GM12874 (cell line): ENCODE measurements at regions not wholly inside any gene's neighbourhood (a gene's known extent, or its start where the extent isn't known, plus 50 kb on each side); places are given as distances from the start of the nearest gene placed in this dataset.

Experiments
- CTCF ChIP-seq: IDR thresholded peaks from 2 replicates; pipeline ENCODE4 v1.5.1; 2011; ENCODE audit warnings: low read depth, mild to moderate bottlenecking, control low read depth, low read length, moderate library complexity; ENCODE audit not compliant: insufficient read depth

- no peak for TF ChIP-seq CTCF
These were observed 154.6 kb downstream of the COPS8 start for GRCh38 chr2:237240252-237240651.

DNA sequence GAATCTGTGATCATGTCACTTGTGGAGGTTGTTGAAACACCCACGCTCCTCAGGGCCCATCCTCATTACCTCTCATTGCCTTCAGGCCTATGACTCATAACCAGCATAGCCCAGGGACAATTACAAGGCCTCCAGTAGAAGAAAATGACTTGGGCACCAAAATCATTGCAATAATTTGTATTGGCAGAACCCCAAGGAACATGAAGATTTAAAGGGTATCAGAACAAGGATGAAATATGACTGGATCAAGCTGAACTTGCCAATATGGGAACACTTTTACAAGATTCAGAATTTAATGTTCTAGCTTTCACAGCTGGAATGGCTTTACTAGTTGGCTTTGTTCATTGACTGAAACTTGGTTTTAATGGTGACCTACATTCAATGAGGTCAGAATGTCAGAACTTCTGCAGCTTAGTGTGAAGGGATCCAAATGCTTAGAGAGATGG is 156.4 kb downstream of the COPS8 start:
- no peak for TF ChIP-seq CTCF

DNA sequence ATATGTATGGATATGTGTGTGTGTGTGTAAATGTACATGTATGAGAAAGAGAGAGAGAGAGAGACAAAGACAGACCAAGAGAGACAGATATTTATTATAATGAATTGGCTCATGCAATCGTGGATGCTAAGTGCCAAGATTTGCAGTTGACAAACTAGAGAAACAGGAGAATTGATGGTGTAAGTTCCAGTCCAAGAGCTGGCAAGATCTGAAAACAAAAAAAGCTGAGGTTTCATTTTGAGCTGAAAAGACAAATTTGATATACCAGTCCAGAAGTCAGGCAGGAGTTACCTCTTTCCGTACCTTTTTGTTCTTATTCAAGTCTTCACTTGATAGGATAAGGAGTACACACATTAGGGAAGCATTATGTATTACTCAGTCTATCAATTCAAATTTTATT is 157.8 kb downstream of the COPS8 start:
- TF ChIP-seq CTCF, result no peak

DNA sequence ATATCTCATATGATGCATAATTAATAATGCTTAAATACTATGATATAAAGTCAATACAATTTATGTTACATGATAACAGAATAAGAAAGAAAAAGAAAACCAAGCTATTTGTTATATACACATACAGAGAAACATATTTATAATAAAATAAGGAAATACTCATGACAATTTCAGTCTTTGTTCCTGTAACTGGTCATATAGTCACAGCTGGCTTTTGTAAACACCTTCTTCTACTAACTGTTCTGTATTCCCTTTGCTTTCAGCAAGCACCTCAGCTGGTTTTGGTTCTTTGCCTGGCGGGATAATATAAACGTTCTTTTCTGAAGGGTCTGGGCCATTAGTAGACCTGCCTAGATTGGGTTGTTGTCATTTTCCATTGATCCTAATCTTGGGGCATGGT is 158.5 kb downstream of the COPS8 start:
- TF ChIP-seq CTCF, result no peak

GRCh38 chr2:237244976-237245646 is 159.4 kb downstream of the COPS8 start:
- no peak for TF ChIP-seq CTCF

DNA sequence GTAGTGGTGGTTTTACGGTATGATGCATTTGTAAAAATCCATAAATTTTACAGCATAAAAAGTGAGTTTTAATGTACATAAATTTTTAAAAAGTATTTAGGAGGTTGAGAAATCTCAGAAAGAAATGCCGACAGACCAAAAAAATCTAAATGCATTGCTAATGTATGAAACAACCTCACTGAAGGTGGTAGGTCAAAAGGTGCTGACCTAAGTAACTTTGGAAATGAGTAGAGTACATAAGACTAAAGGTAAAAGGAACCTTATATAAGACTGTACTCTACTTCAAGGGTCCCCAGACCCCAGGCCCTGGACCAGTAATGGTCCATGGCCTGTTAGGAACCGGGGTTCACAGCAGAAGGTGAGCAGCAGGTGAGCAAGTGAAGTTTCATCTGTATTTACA is 163.4 kb downstream of the COL6A3 start:
- no peak for TF ChIP-seq CTCF

GRCh38 chr2:237251986-237252385 is 162.0 kb downstream of the COL6A3 start:
- no peak for TF ChIP-seq CTCF
